Fibroblast of lung (primary cell): ENCODE measurements at regions not wholly inside any gene's neighbourhood (a gene's known extent, or its start where the extent isn't known, plus 50 kb on each side); places are given as distances from the start of the nearest gene placed in this dataset.

Experiments used
- EZH2 ChIP-seq: IDR thresholded peaks from 2 replicates; pipeline ENCODE4 v1.5.1; 2012; ENCODE audit warnings: low read length, control low read depth, mild to moderate bottlenecking; ENCODE audit errors: missing control alignments
- TF ChIP-seq, protein P1 (sequence below), 2 donors: IDR thresholded peaks in 1 of 2; conservative IDR thresholded peaks in 1 of 2; 1 replicate in 1 of 2; 2 replicates in 1 of 2; pipeline ENCODE4 v1.5.1; 2011 to 2012; ENCODE audit warnings: low read length in 2 of 2, control low read depth in 1 of 2, inconsistent platforms in 1 of 2, low read depth in 1 of 2, mild to moderate bottlenecking in 1 of 2

DNA sequence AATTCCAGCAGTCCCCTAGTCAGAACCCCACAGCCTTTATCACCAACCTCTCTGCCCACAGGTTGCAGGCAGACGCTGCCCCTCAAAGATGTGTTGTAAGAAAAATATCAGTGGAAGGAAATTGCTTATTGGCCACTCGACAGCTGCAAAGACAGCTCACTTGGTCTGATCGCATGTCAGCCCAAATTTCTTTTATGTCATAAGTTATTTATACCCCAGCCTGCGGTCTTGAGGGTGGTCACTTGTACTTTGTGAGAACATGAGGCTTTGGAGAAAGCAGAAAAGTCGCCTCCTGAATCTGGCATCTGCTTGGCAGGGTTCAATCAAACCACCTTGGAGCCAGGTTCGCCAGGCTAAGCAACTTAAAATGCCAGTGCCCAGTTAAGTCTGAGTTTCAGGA is 236.5 kb upstream of the CDH4 start:
- TF ChIP-seq, protein P1, sequence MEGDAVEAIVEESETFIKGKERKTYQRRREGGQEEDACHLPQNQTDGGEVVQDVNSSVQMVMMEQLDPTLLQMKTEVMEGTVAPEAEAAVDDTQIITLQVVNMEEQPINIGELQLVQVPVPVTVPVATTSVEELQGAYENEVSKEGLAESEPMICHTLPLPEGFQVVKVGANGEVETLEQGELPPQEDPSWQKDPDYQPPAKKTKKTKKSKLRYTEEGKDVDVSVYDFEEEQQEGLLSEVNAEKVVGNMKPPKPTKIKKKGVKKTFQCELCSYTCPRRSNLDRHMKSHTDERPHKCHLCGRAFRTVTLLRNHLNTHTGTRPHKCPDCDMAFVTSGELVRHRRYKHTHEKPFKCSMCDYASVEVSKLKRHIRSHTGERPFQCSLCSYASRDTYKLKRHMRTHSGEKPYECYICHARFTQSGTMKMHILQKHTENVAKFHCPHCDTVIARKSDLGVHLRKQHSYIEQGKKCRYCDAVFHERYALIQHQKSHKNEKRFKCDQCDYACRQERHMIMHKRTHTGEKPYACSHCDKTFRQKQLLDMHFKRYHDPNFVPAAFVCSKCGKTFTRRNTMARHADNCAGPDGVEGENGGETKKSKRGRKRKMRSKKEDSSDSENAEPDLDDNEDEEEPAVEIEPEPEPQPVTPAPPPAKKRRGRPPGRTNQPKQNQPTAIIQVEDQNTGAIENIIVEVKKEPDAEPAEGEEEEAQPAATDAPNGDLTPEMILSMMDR (conservative IDR thresholded peaks at IDR 0.05 in 1 of 2, IDR thresholded peaks at IDR 0.05 in 1 of 2; ENCODE audit: low read depth in 1 of 2, low read length in 2 of 2) = no peak
- no peak for TF ChIP-seq EZH2
